GM11168 (cell line): ENCODE measurements at regions not wholly inside any gene's neighbourhood (a gene's known extent, or its start where the extent isn't known, plus 50 kb on each side); places are given as distances from the start of the nearest gene placed in this dataset.

ENCODE experiments used
- in situ Hi-C: fragments of 300-500 bp; cut with MboI; formaldehyde crosslinking; loops from one replicate; pipeline ENCODE4 v1.12.0; 2022; ENCODE audit warnings: low sequenced_read_pairs; ENCODE audit not compliant: unreplicated experiment

DNA sequence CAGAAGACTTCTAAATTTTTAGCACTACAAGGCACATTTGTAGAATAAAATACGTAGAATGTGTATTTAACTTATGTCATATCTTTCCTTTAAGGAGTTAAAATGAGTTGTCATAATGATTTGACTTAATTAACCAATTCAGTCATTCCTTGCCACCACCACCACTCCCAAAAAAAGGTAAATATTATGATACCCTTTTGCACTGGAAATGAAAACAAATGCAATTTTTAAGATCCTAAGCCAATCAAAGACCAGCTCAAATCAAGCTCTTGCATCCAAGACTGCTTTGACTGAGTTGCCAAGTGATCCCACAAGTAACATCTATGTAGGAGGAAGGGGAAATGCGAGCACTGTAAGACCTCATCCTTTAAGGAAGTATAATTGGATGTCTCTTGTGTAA, 426.6 kb upstream of the ATP11B start:
- in situ Hi-C loops, result no loop called here

GRCh38 chr3:182369861-182370260, 423.4 kb upstream of the ATP11B start:
- in situ Hi-C loops, result no loop called here

DNA sequence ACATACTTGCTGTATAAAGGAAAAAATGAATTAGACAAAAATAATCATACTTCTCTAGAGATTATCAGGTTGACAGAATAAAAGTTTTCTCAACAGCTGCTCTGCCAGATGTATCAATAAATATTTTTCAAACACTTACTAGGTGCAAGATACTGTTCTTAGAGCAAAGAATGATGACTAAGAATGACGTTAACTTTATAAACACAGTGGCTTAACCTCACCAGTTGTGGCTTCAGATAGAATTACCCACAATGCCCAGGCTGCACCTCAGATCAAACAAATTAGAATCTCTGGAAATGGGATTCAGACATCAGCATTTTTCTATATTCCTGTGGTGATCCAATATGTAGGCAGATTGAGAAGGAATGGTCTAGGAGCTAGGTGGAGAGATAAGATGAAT, 422.4 kb upstream of the ATP11B start:
- in situ Hi-C loops, result no loop called here

DNA sequence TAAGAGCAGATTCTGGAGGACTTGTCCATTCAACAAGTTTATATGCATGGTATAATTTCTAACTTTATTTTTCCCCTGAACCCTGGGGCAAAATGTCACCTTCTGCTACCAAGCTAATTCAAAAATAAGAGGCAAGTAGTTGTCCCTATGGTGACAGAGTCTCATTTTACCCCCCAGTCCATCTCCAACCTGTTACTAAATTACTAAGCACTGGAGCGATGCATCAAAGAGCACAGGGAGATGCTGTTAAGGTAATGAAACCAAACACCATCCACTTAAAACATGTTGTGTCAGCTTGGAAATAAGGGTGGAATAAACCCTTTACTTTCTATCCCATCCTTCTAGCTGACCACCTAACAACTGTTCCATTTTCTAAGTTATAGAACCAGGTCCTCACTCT, 417.4 kb upstream of the ATP11B start:
- in situ Hi-C loops, result no loop called here

- in situ Hi-C loops, result no loop called here
Measured at GRCh38 chr3:182382112-182382857, 411.0 kb upstream of the ATP11B start.

- in situ Hi-C loops, result no loop called here
Measured at GRCh38 chr3:182384221-182384620, 409.1 kb upstream of the ATP11B start.

DNA sequence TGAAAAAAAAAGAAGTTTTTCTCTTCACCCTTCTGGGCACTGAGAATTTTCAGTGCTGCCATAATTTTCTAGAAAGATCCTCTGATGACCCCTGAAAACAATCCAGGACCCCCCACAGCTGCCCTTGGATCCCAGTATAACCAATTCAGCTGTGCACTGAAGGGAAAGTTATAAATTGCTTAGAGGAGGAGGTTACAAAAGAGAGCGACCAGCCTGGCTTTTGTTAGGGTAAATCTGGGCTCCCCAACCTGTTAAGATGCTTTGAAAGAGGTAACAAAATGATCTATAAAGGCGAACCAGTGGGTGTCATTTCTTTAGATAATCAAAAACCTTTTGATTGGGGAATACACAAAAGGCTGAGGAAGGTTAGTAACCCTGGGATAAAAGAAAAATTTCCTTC, 407.9 kb upstream of the ATP11B start:
- in situ Hi-C loops, result no loop called here

DNA sequence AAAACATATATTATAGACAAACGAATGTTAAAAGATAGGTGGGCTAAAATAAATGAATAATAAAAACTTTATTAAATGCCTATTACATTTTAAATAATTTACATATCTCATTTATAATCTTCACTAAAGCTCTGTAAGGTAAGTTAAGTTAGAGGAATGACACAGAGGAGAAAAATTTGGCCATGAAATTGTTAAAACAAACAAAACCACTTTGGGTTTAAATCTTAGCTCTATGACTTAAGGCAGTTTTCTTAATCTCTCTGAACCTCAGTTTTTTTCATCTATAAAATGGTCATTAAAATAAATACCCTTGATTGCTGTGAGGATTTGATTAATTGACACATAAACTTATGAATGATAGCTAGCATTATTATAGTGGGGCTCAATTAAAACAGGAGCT, 404.8 kb upstream of the ATP11B start:
- in situ Hi-C loops, result no loop called here

- in situ Hi-C loops, result no loop called here
Measured at GRCh38 chr3:182389071-182389815, 404.1 kb upstream of the ATP11B start.

- in situ Hi-C loops, result no loop called here
Measured at GRCh38 chr3:182390421-182390820, 402.9 kb upstream of the ATP11B start.

DNA sequence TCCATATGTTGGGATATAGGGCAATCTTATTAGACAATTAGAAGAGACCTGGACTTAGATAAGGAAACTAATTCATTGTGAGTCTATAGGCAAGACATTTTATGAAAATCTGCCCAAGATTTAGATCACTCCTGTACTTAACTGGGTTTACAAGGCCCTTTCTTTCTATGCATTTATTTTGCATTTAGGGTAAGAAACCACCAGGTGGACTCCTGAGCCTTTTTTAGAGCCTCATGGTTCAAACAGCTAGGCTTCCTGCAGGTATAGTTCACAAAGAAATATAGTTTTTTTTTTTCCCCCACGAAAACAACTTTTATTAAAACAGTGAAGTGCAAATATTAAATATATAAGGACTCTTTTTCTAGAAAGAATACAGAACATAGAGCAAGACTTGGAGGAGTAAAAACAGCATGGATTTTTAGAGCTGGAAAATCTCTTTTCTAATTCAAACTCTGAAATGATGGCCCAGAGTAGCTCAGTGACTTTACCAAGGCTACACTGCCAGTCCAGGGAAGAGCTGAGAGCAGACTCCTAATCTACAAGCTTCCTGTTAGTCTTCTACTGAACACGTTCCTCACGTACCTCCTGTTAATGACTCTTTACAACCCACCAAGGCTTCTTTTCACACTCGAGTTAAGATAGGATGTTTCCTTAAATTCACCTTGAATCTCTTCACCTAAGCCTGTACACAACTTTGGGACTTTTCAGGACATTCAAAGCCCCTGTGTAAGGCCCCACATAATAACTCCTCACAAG, 400.9 kb upstream of the ATP11B start:
- in situ Hi-C loops, result no loop called here

DNA sequence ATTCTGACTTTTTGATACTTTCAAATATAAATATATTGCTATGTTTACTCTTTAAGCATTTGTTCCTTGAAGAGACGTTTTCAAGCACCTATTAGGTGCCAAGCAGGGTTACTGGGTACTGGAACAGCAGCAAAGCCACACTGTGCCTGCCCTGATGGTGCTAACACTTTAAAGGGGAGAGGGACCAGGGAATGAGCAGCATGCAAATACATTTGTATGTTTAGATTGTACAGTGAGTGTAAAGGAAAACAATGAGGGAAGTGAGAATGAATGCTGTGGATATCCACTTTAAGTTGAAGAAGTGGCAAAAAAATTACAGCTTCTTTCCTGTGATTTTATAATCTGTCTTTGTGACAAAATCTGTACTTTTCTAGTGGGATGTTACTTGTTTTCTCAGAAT, 400.2 kb upstream of the ATP11B start:
- in situ Hi-C loops, result no loop called here

DNA sequence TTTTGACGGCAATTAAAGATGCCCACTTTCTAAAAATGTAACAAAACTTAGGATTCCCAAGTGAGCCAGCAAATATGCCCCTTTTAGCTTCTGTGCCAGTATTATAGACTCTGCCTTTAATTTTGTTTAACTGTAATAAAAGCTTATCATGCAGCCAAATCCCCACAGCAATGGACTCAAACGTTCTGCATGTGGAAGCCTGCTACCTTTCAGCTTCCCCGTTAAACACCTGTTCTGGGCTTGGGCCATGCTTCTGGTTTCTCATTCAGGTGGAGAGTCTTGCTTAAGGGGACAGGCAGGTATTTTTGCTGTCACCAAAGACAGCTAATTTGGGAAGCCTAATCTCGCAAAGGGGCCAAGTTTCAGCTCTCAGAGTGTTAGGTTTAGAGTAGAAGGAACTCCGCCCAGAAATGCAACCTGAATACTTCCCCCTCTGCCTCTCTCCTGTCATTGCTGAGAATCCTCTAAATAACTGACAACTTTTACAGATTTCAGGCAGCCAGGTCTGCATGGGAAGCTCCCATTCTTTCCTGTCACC, 399.4 kb upstream of the ATP11B start:
- in situ Hi-C loops, result no loop called here

- in situ Hi-C loops, result no loop called here
Measured at GRCh38 chr3:182397164-182397563, 396.1 kb upstream of the ATP11B start.

DNA sequence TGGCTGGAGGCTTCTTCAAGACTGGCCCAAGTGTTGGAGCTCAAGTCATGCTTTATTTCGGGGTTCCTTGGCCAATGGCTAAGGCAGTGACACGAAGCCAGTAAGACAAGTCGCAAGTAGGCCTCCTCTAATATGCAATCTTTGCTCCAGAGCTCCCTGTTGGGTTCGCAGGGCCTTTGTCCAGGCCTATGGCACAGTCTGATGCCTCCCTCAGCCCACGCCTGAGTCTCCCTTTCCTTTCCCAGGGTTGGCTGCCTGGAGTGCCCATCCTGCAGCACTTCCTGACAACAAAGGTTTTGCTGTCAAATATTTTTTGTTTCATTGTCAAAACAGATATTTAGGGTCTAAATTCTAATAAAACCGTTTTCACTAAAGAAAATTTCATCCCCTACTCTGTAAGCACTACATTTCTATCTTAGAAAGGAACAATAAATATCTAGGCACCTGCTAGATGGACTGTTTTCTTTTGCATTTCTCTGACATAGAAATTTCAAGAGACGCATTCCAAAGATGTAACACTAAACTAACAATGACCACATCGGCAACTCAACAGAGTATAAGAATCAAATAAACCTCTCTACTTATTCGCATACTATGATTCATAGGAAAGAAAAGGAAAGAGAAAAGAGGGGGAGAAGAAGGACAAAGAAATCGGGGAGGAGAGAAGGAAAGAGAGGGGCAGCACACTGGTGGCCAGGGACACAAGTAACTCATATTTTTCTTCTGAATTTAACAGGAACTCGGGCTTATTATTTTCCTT, 393.1 kb upstream of the ATP11B start:
- in situ Hi-C loops, result no loop called here

DNA sequence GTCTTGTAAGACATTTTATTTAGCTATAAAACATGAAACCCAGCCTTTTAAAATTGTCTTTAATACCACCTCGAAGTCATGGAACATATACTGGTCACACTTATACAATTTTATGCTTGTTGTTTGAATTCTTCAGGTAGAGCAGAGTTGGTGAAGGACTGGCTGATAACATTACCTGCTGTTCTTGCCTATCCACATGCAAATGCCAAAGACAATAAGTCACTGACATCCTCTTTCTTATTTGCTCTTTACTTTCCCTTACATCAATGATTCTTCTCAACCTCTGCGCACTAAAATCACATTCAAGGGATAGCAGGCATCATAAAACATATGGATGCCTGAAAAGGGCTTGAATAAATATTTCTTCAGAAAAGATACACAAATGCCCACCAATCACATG, 392.5 kb upstream of the ATP11B start:
- in situ Hi-C loops, result no loop called here

- in situ Hi-C loops, result no loop called here
Measured at GRCh38 chr3:182404031-182404430, 389.3 kb upstream of the ATP11B start.

DNA sequence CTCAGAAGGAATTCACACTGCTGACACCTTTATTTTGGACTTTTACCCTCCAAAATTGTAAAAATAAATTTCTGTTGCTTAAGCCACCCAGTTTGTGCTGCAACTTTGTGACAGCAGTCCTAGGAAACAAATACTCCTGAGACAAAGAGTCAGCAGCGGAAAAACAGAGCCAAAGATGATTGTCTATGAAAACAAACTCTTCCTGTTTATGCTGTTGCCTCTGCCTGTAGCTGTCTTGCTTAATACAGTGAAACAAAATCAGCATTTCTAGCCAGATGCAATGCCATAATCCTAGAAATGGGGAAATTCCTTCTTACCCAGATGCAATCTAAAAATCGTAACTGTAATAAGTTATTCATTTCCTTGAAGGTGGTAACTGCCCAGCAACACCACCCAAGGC, 387.5 kb upstream of the ATP11B start:
- in situ Hi-C loops, result no loop called here

- in situ Hi-C loops, result no loop called here
Measured at GRCh38 chr3:182406786-182407185, 386.5 kb upstream of the ATP11B start.

DNA sequence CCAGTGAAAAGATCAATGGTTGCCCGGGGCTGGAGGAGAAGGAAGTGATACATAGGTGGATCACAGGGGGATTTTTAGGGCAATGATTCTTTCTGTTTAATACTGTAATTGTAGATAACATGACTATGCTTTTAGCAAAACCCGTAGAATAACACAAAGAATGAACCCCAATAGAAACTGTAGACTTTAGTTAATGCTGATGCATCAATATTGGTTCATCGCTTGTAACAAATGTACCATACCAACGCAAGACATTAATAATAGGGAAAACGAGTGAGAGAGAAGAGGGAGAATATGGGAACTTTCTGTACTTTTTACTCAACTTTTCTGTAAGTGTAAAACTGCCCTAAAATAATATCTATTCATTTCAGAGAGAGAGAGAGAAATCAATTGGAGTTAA, 383.3 kb upstream of the ATP11B start:
- in situ Hi-C loops, result no loop called here
